Panc1 (cell line): ENCODE measurements at regions not wholly inside any gene's neighbourhood (a gene's known extent, or its start where the extent isn't known, plus 50 kb on each side); places are given as distances from the start of the nearest gene placed in this dataset.

Source experiments
- ATAC-seq: fragments of 200-7000 bp; cut with Tn5 transposase; 2 replicates; pipeline ENCODE4 v1.9.1; 2020; ENCODE audit warnings: mild to moderate bottlenecking, moderate library complexity
- BruUV-seq: library from RNA; stranded (reverse); fragments of 400-500 nt; replicated peaks from 2 replicates; lab custom pipeline; 2021; lab: Mats Ljungman, UMichigan
- CTCF ChIA-PET: fragments of 300-600 bp; sonication (Branson Sonifier 250); formaldehyde crosslinking; loops from one replicate; lab custom pipeline; 2022; ENCODE audit warnings: antibody characterized with exemption; lab: Charles Lee
- POLR2A ChIA-PET: fragments of 300-600 bp; sonication (Branson Sonifier 250); formaldehyde crosslinking; loops from one replicate; lab custom pipeline; 2022; ENCODE audit warnings: antibody characterized with exemption; lab: Charles Lee
- DNase-seq: peaks from one replicate; pipeline ENCODE4 v3.0.0-alpha.2; 2010; ENCODE audit warnings: low read depth, low spot score
- H3K27ac ChIP-seq: 2 replicates; pipeline ENCODE4 v1.5.1; 2011; ENCODE audit warnings: mild to moderate bottlenecking, low read length, inconsistent platforms
- H3K27me3 ChIP-seq: fragments of 200-500 bp; sonication (Bioruptor generic); 2 replicates; pipeline ENCODE4 v1.6.0; 2014; ENCODE audit warnings: low read length, inconsistent platforms; ENCODE audit not compliant: control insufficient read depth, insufficient read depth
- H3K36me3 ChIP-seq: fragments of 200-500 bp; sonication (Bioruptor generic); 2 replicates; pipeline ENCODE4 v1.5.1; 2014; ENCODE audit warnings: inconsistent platforms, mild to moderate bottlenecking, low read length, moderate library complexity; ENCODE audit not compliant: control insufficient read depth, insufficient read depth
- H3K4me1 ChIP-seq: 2 replicates; pipeline ENCODE4 v1.5.1; 2011; ENCODE audit warnings: inconsistent platforms, mild to moderate bottlenecking, low read length, moderate library complexity; ENCODE audit not compliant: control insufficient read depth, insufficient read depth
- H3K4me3 ChIP-seq, 2 experiments: 2 replicates each; pipeline ENCODE4 v1.5.1; 2011 to 2012; ENCODE audit warnings: low read depth in 2 of 2, low read length in 2 of 2, mild to moderate bottlenecking in 2 of 2, inconsistent platforms in 1 of 2, moderate library complexity in 1 of 2
- H3K9me3 ChIP-seq: fragments of 200-500 bp; sonication (Bioruptor generic); 2 replicates; pipeline ENCODE4 v1.5.1; 2014; ENCODE audit warnings: low read depth, mild to moderate bottlenecking, inconsistent platforms, low read length, moderate library complexity; ENCODE audit not compliant: control insufficient read depth, insufficient read depth
- CTCF ChIP-seq: fragments of 450-650 bp; IDR thresholded peaks from 2 replicates; pipeline ENCODE4 v1.5.1; 2017; ENCODE audit warnings: mild to moderate bottlenecking
- POLR2AphosphoS5 ChIP-seq: IDR thresholded peaks from 2 replicates; pipeline ENCODE4 v1.6.1; 2012; ENCODE audit warnings: mild to moderate bottlenecking, low read depth, low read length, moderate library complexity
- REST ChIP-seq, 2 experiments: IDR thresholded peaks; 2 replicates each; pipeline ENCODE4 v1.6.1; 2011 to 2012; ENCODE audit warnings: low read depth in 2 of 2, control low read depth in 1 of 2, low read length in 1 of 2, mild to moderate bottlenecking in 1 of 2, moderate library complexity in 1 of 2; ENCODE audit not compliant: insufficient read depth in 1 of 2
- SIN3A ChIP-seq: IDR thresholded peaks from 2 replicates; pipeline ENCODE4 v1.6.1; 2012; ENCODE audit warnings: low read depth, mild to moderate bottlenecking, low read length, moderate library complexity, borderline replicate concordance; ENCODE audit not compliant: insufficient read depth
- TCF7L2 ChIP-seq: IDR thresholded peaks from 2 replicates; pipeline ENCODE4 v1.6.1; 2011; ENCODE audit warnings: mild to moderate bottlenecking, low read depth, low read length, inconsistent platforms
- in situ Hi-C: cut with HindIII; loops from 2 replicates; pipeline ENCODE4 v1.10.0; 2016; ENCODE audit warnings: low sequenced_read_pairs, low pct_unique_long_range_greater_than_20kb
- intact Hi-C: fragments of 100-400 bp; cut with micrococcal nuclease; formaldehyde crosslinking; loops from one replicate; pipeline ENCODE4 v1.10.0; 2022; ENCODE audit not compliant: unreplicated experiment

- Histone ChIP-seq H3K27me3 (no peaks in the 10 kb centered on the region), H3K4me3 (no peak overlapping the region), H3K9me3 (0 out of 2 replicates have a peak, but pooled peaks cover 2% of the 10 kb centered on the region), H3K4me1 (no peaks in the 10 kb centered on the region), H3K36me3 (no peaks in the 10 kb centered on the region), H3K27ac (no peak overlapping the region)
- TF ChIP-seq SIN3A (no peak), POLR2AphosphoS5 (no peak), TCF7L2 (no peak), CTCF (no peak), REST (IDR thresholded peaks at IDR 0.05; ENCODE audit: insufficient read depth in 1 of 2, low read depth in 2 of 2, low read length in 1 of 2) (no peak)
- BruUV-seq: no TSS peak
- ATAC-seq (no peak), DNase-seq (no peak)
- in situ Hi-C loops: no loop called here
- POLR2A ChIA-PET: no interaction called here
- CTCF ChIA-PET: no interaction called here
- intact Hi-C loops: no loop called here
Measured at GRCh38 chr12:61250303-61250702, 1009.9 kb upstream of the USP15 start.

- no peak for DNase-seq
- no peak overlapping the region for H3K4me3 ChIP-seq
- ChIA-PET POLR2A (no interaction called here), CTCF (no interaction called here)
- no peaks in the 10 kb centered on the region for H3K4me1 ChIP-seq
- intact Hi-C loops: no loop called here
- no peaks in the 10 kb centered on the region for H3K27me3 ChIP-seq
- in situ Hi-C loops: no loop called here
- no TSS peak for BruUV-seq
- no peaks in the 10 kb centered on the region for H3K36me3 ChIP-seq
- H3K27ac ChIP-seq: no peak overlapping the region
- no peak for ATAC-seq
- no peaks in the 10 kb centered on the region for H3K9me3 ChIP-seq
- TF ChIP-seq REST (IDR thresholded peaks at IDR 0.05; ENCODE audit: insufficient read depth in 1 of 2, low read depth in 2 of 2, low read length in 1 of 2) (no peak), CTCF (no peak), TCF7L2 (no peak), POLR2AphosphoS5 (no peak), SIN3A (no peak)
Measured at GRCh38 chr12:61251076-61251475, 1009.1 kb upstream of the USP15 start.
